ENCODE measurements at regions not wholly inside any gene's neighbourhood (a gene's known extent, or its start where the extent isn't known, plus 50 kb on each side); places are given as distances from the start of the nearest gene placed in this dataset.

DNA sequence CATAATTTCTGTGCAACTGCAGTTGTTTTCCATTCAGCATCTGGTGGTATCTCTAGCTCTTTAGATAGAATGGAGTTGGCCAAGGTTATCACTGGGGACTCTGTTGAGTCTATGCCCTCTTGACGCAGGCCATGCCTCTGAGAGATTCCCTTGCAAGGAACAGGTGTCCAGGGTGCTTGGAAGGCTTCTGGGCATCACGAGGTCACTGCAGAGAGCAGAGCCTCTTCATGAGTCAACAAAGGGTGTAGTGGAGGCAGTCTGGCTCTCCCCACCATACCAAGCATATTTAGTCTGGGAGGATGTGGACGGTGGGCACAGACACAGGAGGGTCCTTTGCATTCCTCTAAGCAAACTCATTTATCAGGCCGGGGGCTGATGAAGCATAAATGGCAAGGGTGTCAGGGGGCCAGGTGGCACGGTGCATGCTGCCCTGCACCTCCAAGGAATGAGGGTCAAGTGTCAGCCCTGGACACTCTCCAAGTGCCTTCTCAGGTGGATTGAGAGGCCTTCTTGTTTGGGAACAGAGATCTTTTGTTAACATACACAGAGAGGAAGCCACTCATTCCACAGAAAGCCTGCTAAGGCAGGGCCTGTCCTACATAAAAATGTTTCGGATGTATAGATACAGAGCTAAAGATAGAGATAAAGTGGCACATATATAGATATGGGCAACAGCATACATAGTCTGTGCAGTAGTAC, 328.6 kb downstream of the INHBA start:
- no TSS peak for BruUV-seq (replicated peaks)
- CTCF ChIA-PET = no interaction called here
- H3K9me3 Mint-ChIP-seq (ENCODE audit: unreplicated experiment) = no peaks in the 10 kb centered on the region
- TF ChIP-seq, protein P1, sequence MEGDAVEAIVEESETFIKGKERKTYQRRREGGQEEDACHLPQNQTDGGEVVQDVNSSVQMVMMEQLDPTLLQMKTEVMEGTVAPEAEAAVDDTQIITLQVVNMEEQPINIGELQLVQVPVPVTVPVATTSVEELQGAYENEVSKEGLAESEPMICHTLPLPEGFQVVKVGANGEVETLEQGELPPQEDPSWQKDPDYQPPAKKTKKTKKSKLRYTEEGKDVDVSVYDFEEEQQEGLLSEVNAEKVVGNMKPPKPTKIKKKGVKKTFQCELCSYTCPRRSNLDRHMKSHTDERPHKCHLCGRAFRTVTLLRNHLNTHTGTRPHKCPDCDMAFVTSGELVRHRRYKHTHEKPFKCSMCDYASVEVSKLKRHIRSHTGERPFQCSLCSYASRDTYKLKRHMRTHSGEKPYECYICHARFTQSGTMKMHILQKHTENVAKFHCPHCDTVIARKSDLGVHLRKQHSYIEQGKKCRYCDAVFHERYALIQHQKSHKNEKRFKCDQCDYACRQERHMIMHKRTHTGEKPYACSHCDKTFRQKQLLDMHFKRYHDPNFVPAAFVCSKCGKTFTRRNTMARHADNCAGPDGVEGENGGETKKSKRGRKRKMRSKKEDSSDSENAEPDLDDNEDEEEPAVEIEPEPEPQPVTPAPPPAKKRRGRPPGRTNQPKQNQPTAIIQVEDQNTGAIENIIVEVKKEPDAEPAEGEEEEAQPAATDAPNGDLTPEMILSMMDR (IDR thresholded peaks at IDR 0.05; ENCODE audit: unreplicated experiment) = no peak
- POLR2A ChIA-PET = interaction anchor here (0.7 to 1.0 kb wide), 2 partner anchors 49 to 1159 kb away, joined by 3 read pairs; no protein-coding TSS in a partner anchor
- intact Hi-C loops (cut with micrococcal nuclease) = no loop called here
- H3K4me1 Mint-ChIP-seq (ENCODE audit: insufficient read depth, unreplicated experiment) = no peaks in the 10 kb centered on the region
- H3K27me3 Mint-ChIP-seq (ENCODE audit: insufficient read depth, unreplicated experiment) = no peaks in the 10 kb centered on the region
- DNase-seq (ENCODE audit: unreplicated experiment) = no peak
- H3K4me3 Mint-ChIP-seq (ENCODE audit: unreplicated experiment) = no peak overlapping the region
- no peak overlapping the region for H3K27ac Mint-ChIP-seq (ENCODE audit: low read depth, unreplicated experiment)
- H3K36me3 Mint-ChIP-seq (ENCODE audit: insufficient read depth, unreplicated experiment) = no peaks in the 10 kb centered on the region

DNA sequence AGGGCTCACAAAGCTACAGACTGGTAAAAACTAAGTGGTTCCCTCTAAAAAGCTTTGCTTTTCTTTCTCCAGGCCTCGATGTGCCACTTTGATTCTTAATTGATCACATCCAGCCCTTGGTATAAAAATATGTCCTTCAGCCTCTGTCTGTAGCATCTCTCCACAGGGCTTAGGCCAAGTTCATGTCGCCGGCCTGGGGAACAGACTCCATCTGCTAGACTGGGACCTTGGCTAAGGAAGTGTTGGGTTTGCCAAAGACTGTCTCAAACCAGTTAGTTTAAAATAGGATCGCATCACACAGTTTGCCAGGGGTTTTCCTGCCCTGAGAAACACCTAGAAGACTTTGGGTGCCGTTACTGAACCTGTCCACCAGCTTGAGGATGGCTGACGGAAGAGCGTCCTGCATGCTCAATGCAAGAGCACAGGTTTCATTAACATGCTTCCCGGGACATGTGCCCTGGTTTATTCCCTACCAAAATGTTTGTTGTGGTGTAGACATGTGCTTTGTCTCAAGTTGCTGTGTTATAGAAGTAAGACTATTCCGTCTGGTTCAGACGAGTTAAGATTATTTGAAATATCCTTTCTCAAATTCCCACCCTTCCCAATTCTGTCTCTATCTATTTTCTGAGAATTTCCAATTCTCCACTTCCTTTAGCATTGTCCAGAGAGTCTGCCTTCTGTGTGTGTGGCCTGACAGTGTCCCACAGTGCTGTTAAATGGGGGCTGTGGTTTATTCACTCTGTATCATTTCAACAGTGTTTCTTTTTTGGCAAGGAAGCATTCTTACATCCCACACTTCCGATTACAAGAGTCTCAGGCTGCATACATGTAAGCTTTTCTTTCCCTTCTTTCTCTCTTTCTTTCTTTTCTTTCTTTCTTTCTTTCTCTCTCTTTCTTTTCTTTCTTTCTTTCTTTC, 334.7 kb downstream of the INHBA start:
- TF ChIP-seq, protein P1 (IDR thresholded peaks at IDR 0.05; ENCODE audit: unreplicated experiment) = no peak
- no peaks in the 10 kb centered on the region for H3K4me1 Mint-ChIP-seq (ENCODE audit: insufficient read depth, unreplicated experiment)
- CTCF ChIA-PET = interaction anchor here (0.5 kb wide), 1 partner anchor 278 kb away, joined by 4 read pairs; no protein-coding TSS in a partner anchor
- no peak overlapping the region for H3K4me3 Mint-ChIP-seq (ENCODE audit: unreplicated experiment)
- no peak overlapping the region for H3K27ac Mint-ChIP-seq (ENCODE audit: low read depth, unreplicated experiment)
- no peaks in the 10 kb centered on the region for H3K27me3 Mint-ChIP-seq (ENCODE audit: insufficient read depth, unreplicated experiment)
- H3K36me3 Mint-ChIP-seq (ENCODE audit: insufficient read depth, unreplicated experiment) = no peaks in the 10 kb centered on the region
- BruUV-seq (replicated peaks) = no TSS peak
- POLR2A ChIA-PET = no interaction called here
- intact Hi-C loops (cut with micrococcal nuclease) = no loop called here
- no peaks in the 10 kb centered on the region for H3K9me3 Mint-ChIP-seq (ENCODE audit: unreplicated experiment)
- DNase-seq (ENCODE audit: unreplicated experiment) = no peak

DNA sequence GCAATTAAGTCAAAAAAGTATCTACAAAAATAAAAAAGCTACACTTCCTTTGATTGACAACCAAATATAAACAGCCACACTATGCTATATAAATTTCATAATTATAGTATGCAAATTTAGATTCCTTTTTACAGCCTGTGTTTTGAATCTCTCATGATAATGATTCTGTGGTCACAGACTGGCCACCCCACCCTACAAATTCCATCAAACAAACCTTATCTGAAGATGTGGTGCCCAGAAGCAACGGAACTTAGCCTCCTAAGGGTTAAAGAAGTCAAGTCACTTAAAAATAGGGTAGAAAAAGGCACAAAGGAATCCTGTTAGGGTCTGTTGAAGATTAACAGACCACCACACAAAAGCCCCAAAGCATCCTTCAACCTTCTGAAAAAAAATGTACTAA, 351.8 kb downstream of the INHBA start:
- no peak for DNase-seq (ENCODE audit: unreplicated experiment)
- no peaks in the 10 kb centered on the region for H3K9me3 Mint-ChIP-seq (ENCODE audit: unreplicated experiment)
- no peaks in the 10 kb centered on the region for H3K4me1 Mint-ChIP-seq (ENCODE audit: insufficient read depth, unreplicated experiment)
- intact Hi-C loops (cut with micrococcal nuclease) = no loop called here
- no peak overlapping the region for H3K27ac Mint-ChIP-seq (ENCODE audit: low read depth, unreplicated experiment)
- BruUV-seq (replicated peaks) = no TSS peak
- ChIA-PET POLR2A (no interaction called here), CTCF (interaction anchor here (0.6 kb wide), 1 partner anchor 346 kb away, joined by 3 read pairs; no protein-coding TSS in a partner anchor)
- TF ChIP-seq, protein P1 (IDR thresholded peaks at IDR 0.05; ENCODE audit: unreplicated experiment) = no peak
- no peak overlapping the region for H3K4me3 Mint-ChIP-seq (ENCODE audit: unreplicated experiment)
- H3K27me3 Mint-ChIP-seq (ENCODE audit: insufficient read depth, unreplicated experiment) = no peaks in the 10 kb centered on the region
- H3K36me3 Mint-ChIP-seq (ENCODE audit: insufficient read depth, unreplicated experiment) = no peaks in the 10 kb centered on the region

DNA sequence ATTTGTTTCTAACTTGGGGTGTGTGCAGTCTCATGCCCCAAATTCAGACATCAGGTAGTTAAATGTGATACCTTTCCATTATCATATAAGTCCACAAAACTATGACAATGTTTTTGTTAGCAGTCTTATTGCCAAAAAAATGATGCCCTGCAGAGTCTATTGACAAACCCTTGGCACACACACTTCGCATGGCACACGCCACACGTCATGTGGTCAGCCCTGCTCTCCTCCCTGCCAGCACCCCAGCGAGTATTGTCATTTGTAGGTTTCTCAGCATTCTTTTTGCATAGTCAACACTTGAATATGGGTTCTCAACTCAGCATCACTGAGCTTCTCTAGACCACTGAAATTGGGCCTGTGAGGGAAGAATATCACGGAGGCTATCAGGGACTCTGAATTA, 356.0 kb downstream of the INHBA start:
- no peak for DNase-seq (ENCODE audit: unreplicated experiment)

More for the DNA sequence above, 356.0 kb downstream of the INHBA start:
- Mint-ChIP-seq H3K36me3 (ENCODE audit: insufficient read depth, unreplicated experiment) (no peaks in the 10 kb centered on the region), H3K9me3 (ENCODE audit: unreplicated experiment) (peaks cover 8% of the 10 kb centered on the region), H3K4me1 (ENCODE audit: insufficient read depth, unreplicated experiment) (no peaks in the 10 kb centered on the region), H3K27me3 (ENCODE audit: insufficient read depth, unreplicated experiment) (no peaks in the 10 kb centered on the region), H3K4me3 (ENCODE audit: unreplicated experiment) (no peak overlapping the region), H3K27ac (ENCODE audit: low read depth, unreplicated experiment) (no peak overlapping the region)
- intact Hi-C loops (cut with micrococcal nuclease) = no loop called here
- ChIA-PET POLR2A (no interaction called here), CTCF (no interaction called here)
- TF ChIP-seq, protein P1 (IDR thresholded peaks at IDR 0.05; ENCODE audit: unreplicated experiment) = no peak
- BruUV-seq (replicated peaks) = no TSS peak

All from MCF 10A (cell line).